ENCODE measurements at regions not wholly inside any gene's neighbourhood (a gene's known extent, or its start where the extent isn't known, plus 50 kb on each side); places are given as distances from the start of the nearest gene placed in this dataset.

DNA sequence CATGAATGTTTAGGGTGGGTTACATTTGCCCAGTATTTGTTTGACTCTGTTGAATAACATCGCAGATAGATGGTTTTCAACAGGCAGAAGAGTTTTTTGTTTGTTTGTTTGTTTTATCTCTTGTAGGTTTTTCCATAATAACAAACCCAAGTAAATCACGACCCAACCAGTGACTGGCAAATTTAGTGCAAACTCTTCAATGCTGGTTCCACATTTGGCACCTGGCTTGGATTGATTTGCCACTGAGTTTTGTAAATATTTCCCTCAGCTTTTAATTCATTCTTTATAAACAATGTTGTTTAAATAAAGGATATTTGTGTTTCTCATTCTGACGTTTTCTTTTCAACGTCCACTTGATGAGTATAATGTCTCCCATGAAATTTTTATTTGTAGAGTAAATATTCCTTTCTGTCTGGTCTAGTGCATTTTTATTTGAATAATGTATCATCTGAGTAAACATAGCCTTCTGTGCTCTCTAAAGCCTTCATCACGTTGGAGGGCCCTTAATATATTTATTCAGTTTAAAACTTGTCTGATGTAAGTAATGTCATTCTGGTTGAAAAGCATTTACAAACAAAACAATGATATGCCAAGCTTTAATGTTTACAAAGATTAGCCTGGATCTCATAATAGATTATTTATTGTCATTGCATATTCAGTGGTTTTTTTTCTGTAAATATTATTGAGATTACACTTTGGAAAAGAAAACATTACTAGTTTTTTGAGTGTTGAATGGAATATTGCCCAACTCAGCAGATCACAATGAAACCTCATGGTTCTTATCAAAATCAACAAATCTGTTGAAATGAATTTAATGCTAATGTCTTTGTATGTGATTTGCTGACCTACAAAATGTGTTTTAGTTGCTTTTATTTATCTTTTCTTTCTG, 90.4 kb upstream of the PEG3 start:
- no peaks in the 10 kb centered on the region for H3K27me3 ChIP-seq (ENCODE audit: insufficient read depth, low read length, poor library complexity)
- no peaks in the 10 kb centered on the region for H3K4me1 ChIP-seq (ENCODE audit: insufficient read depth, low read length)
- no peak for DNase-seq
- H3K27ac ChIP-seq (ENCODE audit: low read length) = no peak overlapping the region
- no peak for TF ChIP-seq EZH2 (IDR thresholded peaks at IDR 0.05; ENCODE audit: borderline replicate concordance, low read depth, low read length, severe bottlenecking)
- TF ChIP-seq, protein P1, sequence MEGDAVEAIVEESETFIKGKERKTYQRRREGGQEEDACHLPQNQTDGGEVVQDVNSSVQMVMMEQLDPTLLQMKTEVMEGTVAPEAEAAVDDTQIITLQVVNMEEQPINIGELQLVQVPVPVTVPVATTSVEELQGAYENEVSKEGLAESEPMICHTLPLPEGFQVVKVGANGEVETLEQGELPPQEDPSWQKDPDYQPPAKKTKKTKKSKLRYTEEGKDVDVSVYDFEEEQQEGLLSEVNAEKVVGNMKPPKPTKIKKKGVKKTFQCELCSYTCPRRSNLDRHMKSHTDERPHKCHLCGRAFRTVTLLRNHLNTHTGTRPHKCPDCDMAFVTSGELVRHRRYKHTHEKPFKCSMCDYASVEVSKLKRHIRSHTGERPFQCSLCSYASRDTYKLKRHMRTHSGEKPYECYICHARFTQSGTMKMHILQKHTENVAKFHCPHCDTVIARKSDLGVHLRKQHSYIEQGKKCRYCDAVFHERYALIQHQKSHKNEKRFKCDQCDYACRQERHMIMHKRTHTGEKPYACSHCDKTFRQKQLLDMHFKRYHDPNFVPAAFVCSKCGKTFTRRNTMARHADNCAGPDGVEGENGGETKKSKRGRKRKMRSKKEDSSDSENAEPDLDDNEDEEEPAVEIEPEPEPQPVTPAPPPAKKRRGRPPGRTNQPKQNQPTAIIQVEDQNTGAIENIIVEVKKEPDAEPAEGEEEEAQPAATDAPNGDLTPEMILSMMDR (IDR thresholded peaks at IDR 0.05; ENCODE audit: borderline replicate concordance, extremely low read depth, low read length, poor library complexity, severe bottlenecking) = no peak
- no peak overlapping the region for H3K4me3 ChIP-seq (ENCODE audit: low read depth in 1 of 2, low read length in 2 of 2)
- no peaks in the 10 kb centered on the region for H4K20me1 ChIP-seq (ENCODE audit: insufficient read depth, low read length)
- no peaks in the 10 kb centered on the region for H3K9me3 ChIP-seq (ENCODE audit: insufficient read depth, low read length, severe bottlenecking)
- H3K79me2 ChIP-seq (ENCODE audit: insufficient read depth, low read length) = no peaks in the 10 kb centered on the region
- H3K4me2 ChIP-seq (ENCODE audit: insufficient read depth, low read length) = no peak overlapping the region
- ATAC-seq (ENCODE audit: insufficient read depth, low read depth) = no peak
- no peak overlapping the region for H3K9ac ChIP-seq (ENCODE audit: low read depth, low read length)
- no peaks in the 10 kb centered on the region for H3K36me3 ChIP-seq (ENCODE audit: insufficient read depth, low read length)
- H2AFZ ChIP-seq (ENCODE audit: low read depth, low read length) = no peak overlapping the region

GRCh38 chr19:56933014-56933705, 92.6 kb upstream of the PEG3 start:
- Histone ChIP-seq H3K36me3 (ENCODE audit: insufficient read depth, low read length) (no peaks in the 10 kb centered on the region), H2AFZ (ENCODE audit: low read depth, low read length) (no peak overlapping the region), H3K79me2 (ENCODE audit: insufficient read depth, low read length) (no peaks in the 10 kb centered on the region), H3K27ac (ENCODE audit: low read length) (no peak overlapping the region), H3K27me3 (ENCODE audit: insufficient read depth, low read length, poor library complexity) (no peaks in the 10 kb centered on the region), H4K20me1 (ENCODE audit: insufficient read depth, low read length) (no peaks in the 10 kb centered on the region), H3K4me3 (ENCODE audit: low read depth in 1 of 2, low read length in 2 of 2) (no peak overlapping the region), H3K9me3 (ENCODE audit: insufficient read depth, low read length, severe bottlenecking) (no peaks in the 10 kb centered on the region), H3K9ac (ENCODE audit: low read depth, low read length) (no peak overlapping the region), H3K4me2 (ENCODE audit: insufficient read depth, low read length) (no peak overlapping the region), H3K4me1 (ENCODE audit: insufficient read depth, low read length) (no peaks in the 10 kb centered on the region)
- TF ChIP-seq, protein P1 (IDR thresholded peaks at IDR 0.05; ENCODE audit: borderline replicate concordance, extremely low read depth, low read length, poor library complexity, severe bottlenecking) = no peak
- no peak for TF ChIP-seq EZH2 (IDR thresholded peaks at IDR 0.05; ENCODE audit: borderline replicate concordance, low read depth, low read length, severe bottlenecking)
- no peak for DNase-seq
- ATAC-seq (ENCODE audit: insufficient read depth, low read depth) = no peak

- Histone ChIP-seq H4K20me1 (ENCODE audit: insufficient read depth, low read length) (no peaks in the 10 kb centered on the region), H2AFZ (ENCODE audit: low read depth, low read length) (no peak overlapping the region), H3K79me2 (ENCODE audit: insufficient read depth, low read length) (no peaks in the 10 kb centered on the region), H3K4me3 (ENCODE audit: low read depth in 1 of 2, low read length in 2 of 2) (no peak overlapping the region), H3K9me3 (ENCODE audit: insufficient read depth, low read length, severe bottlenecking) (no peaks in the 10 kb centered on the region), H3K4me1 (ENCODE audit: insufficient read depth, low read length) (no peaks in the 10 kb centered on the region), H3K9ac (ENCODE audit: low read depth, low read length) (no peak overlapping the region), H3K27ac (ENCODE audit: low read length) (no peak overlapping the region), H3K4me2 (ENCODE audit: insufficient read depth, low read length) (no peak overlapping the region), H3K36me3 (ENCODE audit: insufficient read depth, low read length) (no peaks in the 10 kb centered on the region), H3K27me3 (ENCODE audit: insufficient read depth, low read length, poor library complexity) (no peaks in the 10 kb centered on the region)
- no peak for ATAC-seq (ENCODE audit: insufficient read depth, low read depth)
- TF ChIP-seq, protein P1 (IDR thresholded peaks at IDR 0.05; ENCODE audit: borderline replicate concordance, extremely low read depth, low read length, poor library complexity, severe bottlenecking) = no peak
- TF ChIP-seq EZH2 (IDR thresholded peaks at IDR 0.05; ENCODE audit: borderline replicate concordance, low read depth, low read length, severe bottlenecking) = no peak
- DNase-seq = no peak
These were observed 94.0 kb upstream of the PEG3 start for GRCh38 chr19:56934438-56935090.
